HCT116 (cell line): ENCODE measurements at regions not wholly inside any gene's neighbourhood (a gene's known extent, or its start where the extent isn't known, plus 50 kb on each side); places are given as distances from the start of the nearest gene placed in this dataset.

ENCODE experiments used
- ELF1 ChIP-seq: IDR thresholded peaks from 2 replicates; pipeline ENCODE4 v1.6.1; 2012; ENCODE audit warnings: low read depth, borderline replicate concordance
- EZH2 ChIP-seq: fragments of 200-600 bp; sonication (generic); IDR thresholded peaks from 2 replicates; pipeline ENCODE4 v1.6.1; 2017; ENCODE audit warnings: antibody characterized with exemption, mixed run types
- EZH2phosphoT487 ChIP-seq: fragments of 200-600 bp; IDR thresholded peaks from 2 replicates; pipeline ENCODE4 v1.6.1; 2018; ENCODE audit warnings: antibody characterized with exemption, borderline replicate concordance
- FOSL1 ChIP-seq: IDR thresholded peaks from 2 replicates; pipeline ENCODE4 v1.6.1; 2012; ENCODE audit warnings: low read depth
- JUND ChIP-seq: IDR thresholded peaks from 2 replicates; pipeline ENCODE4 v1.6.1; 2012
- POLR2A ChIP-seq: IDR thresholded peaks from 2 replicates; pipeline ENCODE4 v1.7.0; 2011; ENCODE audit warnings: borderline replicate concordance; ENCODE audit not compliant: insufficient read depth, insufficient read length; ENCODE audit errors: extremely low read depth
- POLR2AphosphoS5 ChIP-seq: IDR thresholded peaks from 2 replicates; pipeline ENCODE4 v1.6.1; 2011; ENCODE audit warnings: mild to moderate bottlenecking, low read depth, low read length, moderate library complexity
- YY1 ChIP-seq: IDR thresholded peaks from 2 replicates; pipeline ENCODE4 v1.6.1; 2011; ENCODE audit warnings: low read length, low read depth, moderate library complexity, mild to moderate bottlenecking; ENCODE audit not compliant: insufficient replicate concordance; ENCODE audit errors: extremely low read depth
- ZNF274 ChIP-seq: fragments of 200-500 bp; sonication (Bioruptor generic); IDR thresholded peaks from 2 replicates; pipeline ENCODE4 v1.6.1; 2014; ENCODE audit warnings: mild to moderate bottlenecking, low read depth, low read length, inconsistent platforms
- TF ChIP-seq, protein P1 (sequence below), 3 experiments: fragments of 200-600 bp in 1 of 3; sonication (generic) in 1 of 3; IDR thresholded peaks in 2 of 3; conservative IDR thresholded peaks in 1 of 3; 2 replicates each; pipeline ENCODE4 v1.5.1; 2012 to 2017; ENCODE audit warnings: low read depth in 2 of 3, low read length in 2 of 3, antibody characterized with exemption in 1 of 3, borderline replicate concordance in 1 of 3, control low read depth in 1 of 3, mild to moderate bottlenecking in 1 of 3, mixed read lengths in 1 of 3, mixed run types in 1 of 3, moderate library complexity in 1 of 3; ENCODE audit not compliant: insufficient read depth in 1 of 3
- TF ChIP-seq, protein P2 (sequence below): IDR thresholded peaks from 2 replicates; pipeline ENCODE4 v1.6.1; 2012

DNA sequence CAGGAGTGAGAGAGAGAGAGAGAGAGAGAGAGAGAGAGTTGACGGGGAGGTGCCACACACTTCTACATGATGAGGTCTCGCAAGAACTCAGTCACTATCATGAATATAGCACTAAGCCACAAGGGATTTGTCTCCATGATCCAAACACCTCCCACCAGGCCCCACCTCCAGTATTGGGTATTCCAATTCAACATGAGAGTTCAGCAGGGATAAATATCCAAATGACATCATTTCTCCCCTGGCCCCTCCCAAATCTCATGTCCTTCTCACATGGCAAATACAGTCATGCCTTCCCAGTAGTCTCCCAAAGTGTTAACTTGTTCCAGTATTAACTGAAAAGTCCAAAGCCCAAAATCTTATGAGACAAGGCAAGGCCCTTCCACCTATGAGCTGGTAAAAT is 330.7 kb downstream of the CDH26 start:
- TF ChIP-seq, protein P1, sequence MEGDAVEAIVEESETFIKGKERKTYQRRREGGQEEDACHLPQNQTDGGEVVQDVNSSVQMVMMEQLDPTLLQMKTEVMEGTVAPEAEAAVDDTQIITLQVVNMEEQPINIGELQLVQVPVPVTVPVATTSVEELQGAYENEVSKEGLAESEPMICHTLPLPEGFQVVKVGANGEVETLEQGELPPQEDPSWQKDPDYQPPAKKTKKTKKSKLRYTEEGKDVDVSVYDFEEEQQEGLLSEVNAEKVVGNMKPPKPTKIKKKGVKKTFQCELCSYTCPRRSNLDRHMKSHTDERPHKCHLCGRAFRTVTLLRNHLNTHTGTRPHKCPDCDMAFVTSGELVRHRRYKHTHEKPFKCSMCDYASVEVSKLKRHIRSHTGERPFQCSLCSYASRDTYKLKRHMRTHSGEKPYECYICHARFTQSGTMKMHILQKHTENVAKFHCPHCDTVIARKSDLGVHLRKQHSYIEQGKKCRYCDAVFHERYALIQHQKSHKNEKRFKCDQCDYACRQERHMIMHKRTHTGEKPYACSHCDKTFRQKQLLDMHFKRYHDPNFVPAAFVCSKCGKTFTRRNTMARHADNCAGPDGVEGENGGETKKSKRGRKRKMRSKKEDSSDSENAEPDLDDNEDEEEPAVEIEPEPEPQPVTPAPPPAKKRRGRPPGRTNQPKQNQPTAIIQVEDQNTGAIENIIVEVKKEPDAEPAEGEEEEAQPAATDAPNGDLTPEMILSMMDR (IDR thresholded peaks at IDR 0.05 in 2 of 3, conservative IDR thresholded peaks at IDR 0.05 in 1 of 3; ENCODE audit: borderline replicate concordance in 1 of 3, insufficient read depth in 1 of 3, low read depth in 2 of 3, low read length in 2 of 3): no peak
- no peak for TF ChIP-seq JUND
- TF ChIP-seq POLR2AphosphoS5: no peak
- no peak for TF ChIP-seq EZH2
- no peak for TF ChIP-seq POLR2A
- TF ChIP-seq ZNF274: no peak
- TF ChIP-seq YY1: no peak
- no peak for TF ChIP-seq FOSL1
- no peak for TF ChIP-seq EZH2phosphoT487
- TF ChIP-seq, protein P2, sequence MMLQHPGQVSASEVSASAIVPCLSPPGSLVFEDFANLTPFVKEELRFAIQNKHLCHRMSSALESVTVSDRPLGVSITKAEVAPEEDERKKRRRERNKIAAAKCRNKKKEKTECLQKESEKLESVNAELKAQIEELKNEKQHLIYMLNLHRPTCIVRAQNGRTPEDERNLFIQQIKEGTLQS: no peak
- no peak for TF ChIP-seq ELF1
